ENCODE measurements at regions not wholly inside any gene's neighbourhood (a gene's known extent, or its start where the extent isn't known, plus 50 kb on each side); places are given as distances from the start of the nearest gene placed in this dataset.

GRCh38 chr10:14468023-14468441, 137.3 kb upstream of the FRMD4A start:
- H3K9me3 ChIP-seq (ENCODE audit: low read depth) = no peaks in the 10 kb centered on the region
- DNase-seq (ENCODE audit: low read depth in 1 of 2, low spot score in 1 of 2) = no peak
- H3K36me3 ChIP-seq = no peaks in the 10 kb centered on the region
- TF ChIP-seq, protein P1, sequence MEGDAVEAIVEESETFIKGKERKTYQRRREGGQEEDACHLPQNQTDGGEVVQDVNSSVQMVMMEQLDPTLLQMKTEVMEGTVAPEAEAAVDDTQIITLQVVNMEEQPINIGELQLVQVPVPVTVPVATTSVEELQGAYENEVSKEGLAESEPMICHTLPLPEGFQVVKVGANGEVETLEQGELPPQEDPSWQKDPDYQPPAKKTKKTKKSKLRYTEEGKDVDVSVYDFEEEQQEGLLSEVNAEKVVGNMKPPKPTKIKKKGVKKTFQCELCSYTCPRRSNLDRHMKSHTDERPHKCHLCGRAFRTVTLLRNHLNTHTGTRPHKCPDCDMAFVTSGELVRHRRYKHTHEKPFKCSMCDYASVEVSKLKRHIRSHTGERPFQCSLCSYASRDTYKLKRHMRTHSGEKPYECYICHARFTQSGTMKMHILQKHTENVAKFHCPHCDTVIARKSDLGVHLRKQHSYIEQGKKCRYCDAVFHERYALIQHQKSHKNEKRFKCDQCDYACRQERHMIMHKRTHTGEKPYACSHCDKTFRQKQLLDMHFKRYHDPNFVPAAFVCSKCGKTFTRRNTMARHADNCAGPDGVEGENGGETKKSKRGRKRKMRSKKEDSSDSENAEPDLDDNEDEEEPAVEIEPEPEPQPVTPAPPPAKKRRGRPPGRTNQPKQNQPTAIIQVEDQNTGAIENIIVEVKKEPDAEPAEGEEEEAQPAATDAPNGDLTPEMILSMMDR (IDR thresholded peaks at IDR 0.05; ENCODE audit: low read depth, low read length) = no peak
- no peak overlapping the region for H3K27ac ChIP-seq
- no peak overlapping the region for H3K4me3 ChIP-seq
- no peaks in the 10 kb centered on the region for H3K4me1 ChIP-seq (ENCODE audit: low read depth)
- H3K27me3 ChIP-seq = no peaks in the 10 kb centered on the region

GRCh38 chr10:14466257-14466656, 135.5 kb upstream of the FRMD4A start:
- no peaks in the 10 kb centered on the region for H3K27me3 ChIP-seq
- H3K27ac ChIP-seq = no peak overlapping the region
- H3K4me1 ChIP-seq (ENCODE audit: low read depth) = no peaks in the 10 kb centered on the region
- no peak for DNase-seq (ENCODE audit: low read depth in 1 of 2, low spot score in 1 of 2)
- TF ChIP-seq, protein P1 (IDR thresholded peaks at IDR 0.05; ENCODE audit: low read depth, low read length) = no peak
- no peaks in the 10 kb centered on the region for H3K9me3 ChIP-seq (ENCODE audit: low read depth)
- no peak overlapping the region for H3K4me3 ChIP-seq
- H3K36me3 ChIP-seq = no peaks in the 10 kb centered on the region

GRCh38 chr10:14460447-14460846, 129.7 kb upstream of the FRMD4A start:
- DNase-seq (ENCODE audit: low read depth in 1 of 2, low spot score in 1 of 2) = no peak
- Histone ChIP-seq H3K4me3 (no peak overlapping the region), H3K27me3 (no peaks in the 10 kb centered on the region), H3K36me3 (no peaks in the 10 kb centered on the region), H3K27ac (no peak overlapping the region), H3K9me3 (ENCODE audit: low read depth) (no peaks in the 10 kb centered on the region), H3K4me1 (ENCODE audit: low read depth) (no peaks in the 10 kb centered on the region)
- TF ChIP-seq, protein P1 (IDR thresholded peaks at IDR 0.05; ENCODE audit: low read depth, low read length) = no peak

DNA sequence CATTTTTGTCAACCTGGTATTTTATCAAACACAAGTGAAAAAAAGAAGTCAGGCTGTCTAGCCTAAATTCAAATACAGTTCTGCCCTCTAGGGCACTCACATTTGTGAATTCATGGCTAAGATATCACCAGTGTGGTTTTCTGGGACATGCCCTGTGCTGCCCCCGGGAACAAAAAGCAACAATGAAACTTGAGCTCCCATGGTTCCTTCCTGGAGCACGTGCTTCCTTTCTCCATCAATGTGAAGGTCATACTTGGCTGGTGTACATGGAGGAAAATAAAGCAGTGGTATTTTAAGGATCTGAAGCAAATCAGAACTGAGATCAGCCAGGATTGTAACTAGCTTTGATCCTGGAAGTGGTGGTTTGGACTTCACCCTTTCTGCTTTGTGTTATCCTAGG, 128.9 kb upstream of the FRMD4A start:
- H3K27me3 ChIP-seq = no peaks in the 10 kb centered on the region
- TF ChIP-seq, protein P1 (IDR thresholded peaks at IDR 0.05; ENCODE audit: low read depth, low read length) = no peak
- H3K36me3 ChIP-seq = no peaks in the 10 kb centered on the region
- no peak overlapping the region for H3K4me3 ChIP-seq
- peak in 1 of 2 donors; percentile 4 for DNase-seq (ENCODE audit: low read depth in 1 of 2, low spot score in 1 of 2)
- H3K9me3 ChIP-seq (ENCODE audit: low read depth) = no peaks in the 10 kb centered on the region
- no peak overlapping the region for H3K27ac ChIP-seq
- H3K4me1 ChIP-seq (ENCODE audit: low read depth) = no peaks in the 10 kb centered on the region

GRCh38 chr10:14456870-14457266, 126.1 kb upstream of the FRMD4A start:
- no peaks in the 10 kb centered on the region for H3K4me1 ChIP-seq (ENCODE audit: low read depth)
- H3K27ac ChIP-seq = no peak overlapping the region
- H3K36me3 ChIP-seq = no peaks in the 10 kb centered on the region
- TF ChIP-seq, protein P1 (IDR thresholded peaks at IDR 0.05; ENCODE audit: low read depth, low read length) = no peak
- no peaks in the 10 kb centered on the region for H3K9me3 ChIP-seq (ENCODE audit: low read depth)
- H3K4me3 ChIP-seq = no peak overlapping the region
- H3K27me3 ChIP-seq = no peaks in the 10 kb centered on the region
- DNase-seq (ENCODE audit: low read depth in 1 of 2, low spot score in 1 of 2) = no peak
